Activated CD8-positive, alpha-beta memory T cell treated with anti-CD3 and anti-CD28 coated beads, Interleukin-2, amount 50 U/mL, for 1 hour (primary cell): ENCODE measurements at regions not wholly inside any gene's neighbourhood (a gene's known extent, or its start where the extent isn't known, plus 50 kb on each side); places are given as distances from the start of the nearest gene placed in this dataset.

Experiments used
- DNase-seq: peaks from one replicate; pipeline ENCODE4 v3.0.0-alpha.2; 2020; ENCODE audit errors: extremely low read depth

GRCh38 chr5:125176005-125176390 lies 429.6 kb upstream of the ZNF608 start:
- DNase-seq = no peak

GRCh38 chr5:125177340-125177739 lies 430.9 kb upstream of the ZNF608 start:
- no peak for DNase-seq

GRCh38 chr5:125179612-125180011 lies 433.2 kb upstream of the ZNF608 start:
- DNase-seq = no peak

GRCh38 chr5:125180231-125180829 lies 433.9 kb upstream of the ZNF608 start:
- no peak for DNase-seq

GRCh38 chr5:125181159-125181558 lies 434.7 kb upstream of the ZNF608 start:
- no peak for DNase-seq

- no peak for DNase-seq
Observed at GRCh38 chr5:125181955-125182354, 435.5 kb upstream of the ZNF608 start.

- DNase-seq = no peak
Observed at GRCh38 chr5:125185740-125186139, 439.3 kb upstream of the ZNF608 start.

GRCh38 chr5:125186911-125187375 lies 440.5 kb upstream of the ZNF608 start:
- DNase-seq = no peak

- DNase-seq = no peak
Observed at GRCh38 chr5:125189531-125189941, 443.1 kb upstream of the ZNF608 start.

GRCh38 chr5:125190232-125191087 lies 444.0 kb upstream of the ZNF608 start:
- no peak for DNase-seq

GRCh38 chr5:125194883-125195282 lies 448.4 kb upstream of the ZNF608 start:
- DNase-seq = no peak

GRCh38 chr5:125196481-125197111 lies 450.2 kb upstream of the ZNF608 start:
- DNase-seq = no peak

GRCh38 chr5:125197321-125197720 lies 450.9 kb upstream of the ZNF608 start:
- no peak for DNase-seq

GRCh38 chr5:125198270-125198974 lies 452.0 kb upstream of the ZNF608 start:
- DNase-seq = no peak

GRCh38 chr5:125199373-125199772 lies 452.9 kb upstream of the ZNF608 start:
- DNase-seq = no peak

GRCh38 chr5:125199968-125200865 lies 453.8 kb upstream of the ZNF608 start:
- no peak for DNase-seq

- no peak for DNase-seq
Observed at GRCh38 chr5:125200866-125201373, 454.5 kb upstream of the ZNF608 start.

- DNase-seq = no peak
Observed at GRCh38 chr5:125201446-125202052, 455.1 kb upstream of the ZNF608 start.

- no peak for DNase-seq
Observed at GRCh38 chr5:125202353-125202752, 455.9 kb upstream of the ZNF608 start.

GRCh38 chr5:125202871-125203438 lies 456.5 kb upstream of the ZNF608 start:
- DNase-seq = no peak
